ENCODE measurements at regions not wholly inside any gene's neighbourhood (a gene's known extent, or its start where the extent isn't known, plus 50 kb on each side); places are given as distances from the start of the nearest gene placed in this dataset.

- in situ Hi-C loops (cut with MboI) = no loop called here
- ATAC-seq = no peak
- BruUV-seq (replicated peaks) = no TSS peak
- H3K36me3 ChIP-seq (ENCODE audit: control insufficient read depth in 2 of 2, insufficient read depth in 2 of 2, low read length in 1 of 2) = no peaks in the 10 kb centered on the region
- H2AFZ ChIP-seq (ENCODE audit: control insufficient read depth, low read depth, low read length) = no peak overlapping the region
- SMC1A ChIA-PET (ENCODE audit: uncharacterized antibody, unreplicated experiment) = interaction anchor here (1.1 to 1.6 kb wide), 3 partner anchors 13 to 285 kb away, joined by 3 to 4 read pairs (median 3); no protein-coding TSS in a partner anchor
- H3K9me3 ChIP-seq (replicated peaks; ENCODE audit: control insufficient read depth, insufficient read depth, low read length) = no peaks in the 10 kb centered on the region
- intact Hi-C loops (cut with micrococcal nuclease; ENCODE audit: unreplicated experiment) = no loop called here
- no peak overlapping the region for H3K27ac ChIP-seq (ENCODE audit: control insufficient read depth, insufficient read depth)
- H3K4me1 ChIP-seq (ENCODE audit: control insufficient read depth, insufficient read depth, low read length) = no peaks in the 10 kb centered on the region
- H3K79me2 ChIP-seq (ENCODE audit: control insufficient read depth, insufficient read depth, low read length) = no peaks in the 10 kb centered on the region
- H3K27me3 ChIP-seq (replicated peaks in 1 of 2; ENCODE audit: control insufficient read depth in 2 of 2, insufficient read depth in 2 of 2, low read length in 1 of 2) = no peaks in the 10 kb centered on the region
- WGBS (ENCODE audit: insufficient coverage, insufficient replicate concordance, low lambda C conversion rate, missing lambda C conversion rate) = 46% methylated on average over 4 of the region's 4 CpGs
- no peak for TF ChIP-seq STAT3 (IDR thresholded peaks at IDR 0.05; ENCODE audit: low read depth, low read length)
- TF ChIP-seq KAT2A (conservative IDR thresholded peaks at IDR 0.05; ENCODE audit: control insufficient read depth, low read depth, low read length) = no peak
- TF ChIP-seq HDGF (IDR thresholded peaks at IDR 0.05) = no peak
- TF ChIP-seq NBN (IDR thresholded peaks at IDR 0.05) = no peak
- no peak for TF ChIP-seq SIX5 (IDR thresholded peaks at IDR 0.05; ENCODE audit: low read depth, low read length, severe bottlenecking)
- no peak for TF ChIP-seq HSF1 (IDR thresholded peaks at IDR 0.05; ENCODE audit: low read depth, low read length)
- no peak for TF ChIP-seq CUX1 (IDR thresholded peaks at IDR 0.05; ENCODE audit: insufficient replicate concordance, low read depth, low read length)
- no peak for TF ChIP-seq ZNF207 (IDR thresholded peaks at IDR 0.05; ENCODE audit: borderline replicate concordance)
- TF ChIP-seq SUPT20H (IDR thresholded peaks at IDR 0.05; ENCODE audit: borderline replicate concordance, control insufficient read depth, low read depth, low read length) = no peak
- no peak for TF ChIP-seq PAX8 (IDR thresholded peaks at IDR 0.05)
- no peak for TF ChIP-seq EP300 (IDR thresholded peaks at IDR 0.05; ENCODE audit: borderline replicate concordance in 1 of 2, control insufficient read depth in 1 of 2, low read depth in 2 of 2, low read length in 2 of 2)
- DNase-seq (ENCODE audit: low read depth, low spot score) = no peak
- H3K4me3 ChIP-seq = no peak overlapping the region
- no peak overlapping the region for H3K9ac ChIP-seq (ENCODE audit: control insufficient read depth, insufficient read depth, low read length)
- RAD21 ChIA-PET (ENCODE audit: unreplicated experiment) = no interaction called here
- CTCF ChIA-PET = no interaction called here
- POLR2A ChIA-PET = no interaction called here
- no peaks in the 10 kb centered on the region for H4K20me1 ChIP-seq (ENCODE audit: control insufficient read depth, insufficient read depth)
- FAIRE-seq = no peak
- H3K4me2 ChIP-seq (ENCODE audit: control insufficient read depth, insufficient read depth) = no peak overlapping the region
Measured at GRCh38 chr10:62895063-62895462, 78.9 kb upstream of the EGR2 start.
